ENCODE measurements at regions not wholly inside any gene's neighbourhood (a gene's known extent, or its start where the extent isn't known, plus 50 kb on each side); places are given as distances from the start of the nearest gene placed in this dataset.

GRCh38 chr1:98333406-98333805 is 328.1 kb upstream of the SNX7 start:
- no peak for DNase-seq (ENCODE audit: low spot score)
- no peak for FAIRE-seq

GRCh38 chr1:98331718-98332311 is 329.7 kb upstream of the SNX7 start:
- no peak for FAIRE-seq

GRCh38 chr1:98331243-98331642 is 330.3 kb upstream of the SNX7 start:
- FAIRE-seq (no peak), DNase-seq (ENCODE audit: low spot score) (peak; percentile 56)

More at GRCh38 chr1:98331718-98332311, 329.7 kb upstream of the SNX7 start:
- DNase-seq (ENCODE audit: low spot score): no peak

- DNase-seq (ENCODE audit: low spot score) (no peak), FAIRE-seq (no peak)
Measured at GRCh38 chr1:98330224-98330623, 331.3 kb upstream of the SNX7 start.

- no peak for FAIRE-seq
- DNase-seq (ENCODE audit: low spot score): no peak
Measured at GRCh38 chr1:98328855-98329254, 332.7 kb upstream of the SNX7 start.

GRCh38 chr1:98327220-98327861 is 334.2 kb upstream of the SNX7 start:
- DNase-seq (ENCODE audit: low spot score): no peak
- peak; percentile 20 for FAIRE-seq

GRCh38 chr1:98325646-98326440 is 335.7 kb upstream of the SNX7 start:
- DNase-seq (ENCODE audit: low spot score) (peak; percentile 98), FAIRE-seq (peak; percentile 99)

GRCh38 chr1:98323906-98324358 is 337.6 kb upstream of the SNX7 start:
- DNase-seq (ENCODE audit: low spot score): peak; percentile 98
- peak; percentile 98 for FAIRE-seq

GRCh38 chr1:98323388-98323787 is 338.1 kb upstream of the SNX7 start:
- peak; percentile 71 for DNase-seq (ENCODE audit: low spot score)
- FAIRE-seq: no peak

- peak; percentile 35 for DNase-seq (ENCODE audit: low spot score)
- FAIRE-seq: no peak
Measured at GRCh38 chr1:98322966-98323365, 338.6 kb upstream of the SNX7 start.

- FAIRE-seq (no peak), DNase-seq (ENCODE audit: low spot score) (no peak)
Measured at GRCh38 chr1:98322086-98322485, 339.4 kb upstream of the SNX7 start.

- no peak for FAIRE-seq
Measured at GRCh38 chr1:98321191-98321590, 340.3 kb upstream of the SNX7 start.

GRCh38 chr1:98316286-98316905 is 345.1 kb upstream of the SNX7 start:
- FAIRE-seq: no peak
- peak; percentile 16 for DNase-seq (ENCODE audit: low spot score)

More at GRCh38 chr1:98321191-98321590, 340.3 kb upstream of the SNX7 start:
- no peak for DNase-seq (ENCODE audit: low spot score)

- FAIRE-seq: no peak
- DNase-seq (ENCODE audit: low spot score): no peak
Measured at GRCh38 chr1:98315309-98315708, 346.2 kb upstream of the SNX7 start.

GRCh38 chr1:98314601-98315000 is 346.9 kb upstream of the SNX7 start:
- no peak for FAIRE-seq
- DNase-seq (ENCODE audit: low spot score): no peak

- no peak for DNase-seq (ENCODE audit: low spot score)
- FAIRE-seq: no peak
Measured at GRCh38 chr1:98306517-98307089, 354.9 kb upstream of the SNX7 start.

- FAIRE-seq (no peak), DNase-seq (ENCODE audit: low spot score) (no peak)
Measured at GRCh38 chr1:98305362-98305761, 356.2 kb upstream of the SNX7 start.

- FAIRE-seq: no peak
- DNase-seq (ENCODE audit: low spot score): no peak
Measured at GRCh38 chr1:98304888-98305287, 356.6 kb upstream of the SNX7 start.

- DNase-seq (ENCODE audit: low spot score) (no peak), FAIRE-seq (no peak)
Measured at GRCh38 chr1:98299861-98300260, 361.7 kb upstream of the SNX7 start.

- DNase-seq (ENCODE audit: low spot score) (no peak), FAIRE-seq (no peak)
Measured at GRCh38 chr1:98299313-98299712, 362.2 kb upstream of the SNX7 start.

- FAIRE-seq: no peak
- no peak for DNase-seq (ENCODE audit: low spot score)
Measured at GRCh38 chr1:98298319-98298718, 363.2 kb upstream of the SNX7 start.

GRCh38 chr1:98296681-98297080 is 364.8 kb upstream of the SNX7 start:
- FAIRE-seq (no peak), DNase-seq (ENCODE audit: low spot score) (no peak)
